ENCODE measurements at regions not wholly inside any gene's neighbourhood (a gene's known extent, or its start where the extent isn't known, plus 50 kb on each side); places are given as distances from the start of the nearest gene placed in this dataset.

GRCh38 chr14:85793533-85793932 lies 263.6 kb downstream of the FLRT2 start:
- no peak for TF ChIP-seq POLR2A (IDR thresholded peaks at IDR 0.05)
- no peak for TF ChIP-seq CTCF (IDR thresholded peaks at IDR 0.05)

All from thyroid gland (tissue), 4 donors.